ENCODE measurements at regions not wholly inside any gene's neighbourhood (a gene's known extent, or its start where the extent isn't known, plus 50 kb on each side); places are given as distances from the start of the nearest gene placed in this dataset.

DNA sequence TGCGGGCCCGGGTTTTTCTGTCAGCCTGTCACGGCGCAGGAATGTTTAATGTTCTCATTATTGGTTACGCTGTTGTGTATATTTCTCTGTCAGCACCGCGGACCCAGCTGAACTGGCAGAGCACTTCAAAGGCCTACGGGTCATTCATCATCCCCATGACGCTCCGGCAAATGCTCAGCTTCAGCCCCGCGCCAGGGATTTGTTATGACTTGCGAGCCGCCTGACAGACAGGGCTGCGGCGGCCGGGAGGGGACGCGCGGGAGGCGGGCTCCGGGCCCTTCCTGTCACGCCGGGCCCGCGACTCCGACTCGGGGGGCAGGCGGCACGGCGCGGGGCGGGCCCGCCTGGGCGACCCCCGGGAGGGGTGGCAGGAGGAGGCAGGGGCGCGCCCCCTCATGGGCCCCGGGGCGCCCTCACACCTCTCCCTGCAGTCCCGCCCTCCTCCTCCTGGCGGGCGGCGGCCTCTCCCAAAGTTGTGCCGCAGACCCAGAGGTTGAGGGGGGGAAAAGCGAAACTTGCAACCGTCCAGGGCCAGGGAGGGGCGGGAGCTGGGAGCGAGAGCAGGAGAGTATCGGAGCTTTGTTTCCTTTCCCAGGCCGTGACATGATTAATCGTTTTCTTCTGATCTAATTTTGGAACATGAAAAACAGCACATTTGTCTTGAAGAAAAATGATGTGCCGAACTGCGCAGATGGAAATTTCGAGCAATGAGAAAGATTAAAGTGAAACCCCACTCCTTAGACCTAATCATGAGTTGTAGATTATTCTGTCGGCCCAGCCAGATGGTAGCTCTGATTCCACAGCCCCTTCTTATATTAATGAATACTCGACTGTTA, 59.3 kb upstream of the COMTD1 start:
- peak; percentile 81 for DNase-seq (ENCODE audit: low read depth)

DNA sequence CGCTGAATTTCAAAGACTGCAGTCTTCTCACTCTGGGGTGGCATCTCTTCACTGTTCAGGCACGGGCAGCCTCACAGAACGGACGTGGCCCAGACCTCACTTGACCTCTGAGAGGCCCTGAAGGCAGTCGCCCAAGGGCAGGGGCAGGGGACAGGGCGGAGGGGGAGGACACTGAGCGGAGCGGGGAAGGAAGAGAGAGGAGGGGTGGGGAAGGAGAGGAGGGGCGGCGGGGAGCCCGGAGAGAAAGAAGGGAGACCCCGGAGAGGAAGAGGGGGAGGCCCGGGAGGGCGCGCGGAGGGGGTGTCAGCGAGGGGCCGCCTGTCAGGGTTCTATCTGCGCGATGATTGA, 58.7 kb upstream of the COMTD1 start:
- no peak for DNase-seq (ENCODE audit: low read depth)

DNA sequence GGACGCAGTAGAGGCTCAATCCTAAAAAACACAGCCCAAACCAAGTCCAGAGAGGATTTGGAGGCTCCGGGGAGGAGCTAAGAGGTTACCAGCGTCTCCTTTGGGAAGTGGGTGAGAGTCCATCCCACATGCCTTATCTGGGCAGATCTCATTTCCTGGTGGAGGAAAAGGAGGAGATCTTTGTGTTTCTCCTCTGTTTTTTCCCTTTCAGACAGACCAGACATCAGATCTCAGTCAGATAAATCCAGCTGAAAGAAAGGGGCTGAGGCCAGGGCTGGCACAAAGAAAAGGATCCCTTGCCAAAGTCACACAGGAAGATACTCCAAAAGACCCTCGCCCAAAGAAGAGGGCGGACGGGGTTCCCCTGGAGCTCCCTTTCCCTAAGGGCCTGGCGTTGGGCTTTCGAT, 58.3 kb upstream of the COMTD1 start:
- DNase-seq (ENCODE audit: low read depth): no peak

DNA sequence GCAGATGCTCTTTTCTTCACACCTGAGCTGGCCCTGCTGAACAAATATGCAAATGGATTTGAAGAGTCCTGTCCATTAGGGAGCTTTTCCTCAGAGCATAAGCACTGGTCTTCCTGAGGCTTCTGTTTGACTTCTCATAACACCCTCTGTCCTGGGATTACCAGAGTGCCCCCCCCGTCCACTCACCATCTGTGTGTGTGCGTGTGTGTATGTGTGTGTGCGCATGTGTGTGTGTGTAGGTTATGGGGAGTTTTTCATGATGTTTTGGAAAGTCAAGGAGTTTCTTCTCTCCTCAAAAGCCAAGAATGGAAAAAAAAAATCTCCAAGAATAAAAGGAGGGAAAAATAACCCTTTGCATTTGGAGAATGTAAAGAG, 57.7 kb upstream of the COMTD1 start:
- DNase-seq (ENCODE audit: low read depth): no peak

DNA sequence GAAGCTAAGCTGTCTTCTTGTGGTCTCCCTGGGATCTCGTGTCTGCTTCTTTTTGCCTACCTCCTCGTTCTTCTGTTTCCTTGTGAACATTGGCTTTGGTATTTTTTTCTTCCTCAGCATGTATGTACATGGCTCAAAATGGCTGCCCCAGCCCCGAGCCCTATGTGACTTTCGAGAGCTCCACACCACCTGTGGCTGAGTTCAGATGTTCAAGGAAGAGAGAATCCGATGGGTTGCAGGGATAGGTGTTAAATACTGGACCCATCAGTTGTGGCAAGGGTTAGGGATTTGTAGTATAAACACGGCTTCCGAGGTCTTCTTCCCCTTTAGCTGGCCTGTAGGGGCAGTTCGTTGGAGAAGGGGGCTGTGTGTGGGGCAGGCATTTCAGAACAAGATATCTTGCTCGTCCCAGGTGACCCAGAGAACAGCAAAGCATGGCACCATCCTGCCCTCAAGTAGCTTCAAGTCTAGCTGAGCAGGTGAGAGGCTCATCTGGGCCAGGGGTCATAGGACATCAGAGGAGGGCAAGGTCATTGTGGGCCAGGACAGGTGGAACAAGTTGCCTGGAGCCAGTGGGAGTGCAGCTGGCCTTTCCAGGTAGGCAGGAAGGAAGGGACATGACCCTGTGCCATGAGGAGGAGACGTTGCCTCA, 57.2 kb upstream of the COMTD1 start:
- no peak for DNase-seq (ENCODE audit: low read depth)

DNA sequence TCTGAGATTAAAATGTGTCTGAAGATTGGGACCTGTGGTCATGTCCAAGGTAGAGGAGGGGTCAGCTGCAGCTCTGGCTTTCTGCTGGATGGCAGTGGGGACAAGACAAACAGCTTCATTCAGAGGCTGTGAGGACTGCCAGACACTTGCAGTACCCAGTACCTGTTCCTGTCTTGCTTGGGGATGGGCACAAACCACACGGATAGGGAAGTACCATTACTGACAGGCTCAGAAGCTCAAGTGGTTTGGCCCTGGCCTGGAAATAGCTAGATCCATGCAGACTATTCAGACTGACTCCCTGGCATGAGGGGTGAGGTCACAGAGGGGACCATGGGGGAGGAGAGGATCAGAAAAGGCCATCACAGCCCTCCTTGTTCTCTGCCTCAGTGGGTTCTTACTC, 56.0 kb upstream of the COMTD1 start:
- DNase-seq (ENCODE audit: low read depth): no peak

DNA sequence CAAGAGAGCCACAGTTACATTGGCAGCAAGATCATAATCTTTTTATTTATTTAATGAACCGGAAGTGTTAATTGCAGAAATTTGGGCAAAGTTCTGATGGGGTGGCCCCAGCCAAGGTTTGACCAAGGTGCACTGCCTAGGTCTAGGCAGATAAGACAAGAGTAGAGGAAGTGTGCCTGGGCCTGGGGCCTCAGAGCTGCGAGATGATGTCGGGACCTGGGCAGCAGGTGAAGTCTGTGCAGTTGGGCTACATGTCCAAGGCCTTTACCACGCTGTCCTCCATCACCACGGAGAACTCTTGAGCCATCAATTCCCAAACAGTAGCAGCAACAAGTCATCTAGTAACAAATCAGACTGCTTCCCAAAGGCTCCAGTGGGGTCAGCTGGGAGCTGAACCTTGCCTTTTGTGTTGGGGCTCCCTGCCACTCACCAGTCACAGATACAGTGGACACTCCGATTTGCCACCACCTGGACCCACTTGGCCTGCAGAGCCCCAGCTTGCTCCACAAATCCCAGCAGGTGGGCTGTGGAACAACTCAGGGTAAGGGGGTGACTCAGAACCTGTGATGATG, 52.5 kb upstream of the COMTD1 start:
- no peak for DNase-seq (ENCODE audit: low read depth)

DNA sequence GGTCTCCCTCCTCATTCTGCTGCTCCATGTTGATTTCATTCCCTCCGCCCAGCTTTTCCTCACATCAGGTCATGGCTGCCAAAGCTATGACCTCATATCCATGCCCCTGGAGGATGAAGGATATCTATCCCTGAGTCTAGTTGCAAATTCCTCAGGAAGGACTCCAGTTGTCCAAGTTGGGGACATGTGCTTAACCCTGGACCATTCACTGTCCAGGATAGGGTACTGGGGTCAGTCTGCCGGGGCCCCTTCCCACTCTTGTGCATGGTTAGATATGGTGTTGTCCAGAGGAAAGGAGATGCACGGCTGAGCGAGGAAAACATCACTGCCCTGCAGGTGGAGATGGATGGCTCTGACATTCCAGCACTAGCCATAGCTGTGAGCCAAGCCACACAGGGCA, 51.9 kb upstream of the COMTD1 start:
- no peak for DNase-seq (ENCODE audit: low read depth)

DNA sequence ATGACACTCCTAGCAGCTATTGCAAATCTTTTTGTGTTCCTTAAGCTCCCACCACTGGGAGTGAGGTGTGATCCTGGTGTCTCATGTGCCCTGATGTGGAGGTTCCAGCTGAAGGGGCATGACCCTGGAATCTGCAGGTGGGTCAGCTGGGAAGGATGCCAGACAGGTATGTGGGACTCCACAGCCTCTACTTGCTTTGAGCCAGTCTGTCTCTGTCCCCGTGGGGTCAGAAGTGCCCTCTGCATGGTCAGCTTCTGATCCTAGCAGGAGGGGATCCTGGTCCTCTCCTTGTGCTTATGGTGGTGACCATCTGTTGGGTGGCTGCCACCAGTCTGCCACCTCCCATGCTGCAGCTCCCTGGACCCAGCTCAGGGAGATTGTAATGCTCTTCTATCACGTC, 51.1 kb upstream of the COMTD1 start:
- DNase-seq (ENCODE audit: low read depth): no peak

Data from myocyte (in vitro differentiated cells).